ENCODE measurements at regions not wholly inside any gene's neighbourhood (a gene's known extent, or its start where the extent isn't known, plus 50 kb on each side); places are given as distances from the start of the nearest gene placed in this dataset.

GRCh38 chr17:72223866-72224291 is 103.1 kb downstream of the SOX9 start:
- no peaks in the 10 kb centered on the region for H3K36me3 ChIP-seq (ENCODE audit: control insufficient read depth, insufficient read depth, low read length)
- no peak for DNase-seq (ENCODE audit: low read depth in 4 of 6, low spot score in 6 of 6)
- no peak overlapping the region for H3K27ac ChIP-seq (ENCODE audit: low read depth, low read length)
- H3K9me3 ChIP-seq (ENCODE audit: control insufficient read depth, insufficient read depth, low read length) = no peaks in the 10 kb centered on the region
- no peak overlapping the region for H3K4me3 ChIP-seq (ENCODE audit: low read depth, low read length)
- peaks cover 15% of the 10 kb centered on the region for H3K27me3 ChIP-seq (ENCODE audit: control insufficient read depth, insufficient read depth, low read length)
- peaks cover 15% of the 10 kb centered on the region for H3K4me1 ChIP-seq (ENCODE audit: control insufficient read depth, insufficient read depth, low read length)
- 91% methylated on average over 8 of the region's 11 CpGs for WGBS (ENCODE audit: insufficient coverage)

GRCh38 chr17:72226322-72226721 is 105.5 kb downstream of the SOX9 start:
- Histone ChIP-seq H3K9me3 (ENCODE audit: control insufficient read depth, insufficient read depth, low read length) (no peaks in the 10 kb centered on the region), H3K4me1 (ENCODE audit: control insufficient read depth, insufficient read depth, low read length) (no peaks in the 10 kb centered on the region), H3K27ac (ENCODE audit: low read depth, low read length) (no peak overlapping the region), H3K27me3 (ENCODE audit: control insufficient read depth, insufficient read depth, low read length) (no peaks in the 10 kb centered on the region), H3K36me3 (ENCODE audit: control insufficient read depth, insufficient read depth, low read length) (no peaks in the 10 kb centered on the region), H3K4me3 (ENCODE audit: low read depth, low read length) (no peak overlapping the region)
- no peak for DNase-seq (ENCODE audit: low read depth in 4 of 6, low spot score in 6 of 6)
- WGBS (ENCODE audit: insufficient coverage) = 93% methylated on average over 2 of the region's 3 CpGs

- Histone ChIP-seq H3K36me3 (ENCODE audit: control insufficient read depth, insufficient read depth, low read length) (no peaks in the 10 kb centered on the region), H3K27ac (ENCODE audit: low read depth, low read length) (peak overlapping the region; percentile 54), H3K27me3 (ENCODE audit: control insufficient read depth, insufficient read depth, low read length) (no peaks in the 10 kb centered on the region), H3K4me1 (ENCODE audit: control insufficient read depth, insufficient read depth, low read length) (peaks cover 21% of the 10 kb centered on the region), H3K4me3 (ENCODE audit: low read depth, low read length) (no peak overlapping the region), H3K9me3 (ENCODE audit: control insufficient read depth, insufficient read depth, low read length) (no peaks in the 10 kb centered on the region)
- WGBS (ENCODE audit: insufficient coverage) = 17% methylated on average over 1 of the region's 3 CpGs
- DNase-seq (ENCODE audit: low read depth in 4 of 6, low spot score in 6 of 6) = peak in 3 of 6 donors; percentile 70 to 88 (median 80)
These were observed 113.2 kb downstream of the SOX9 start for GRCh38 chr17:72233986-72234385.

GRCh38 chr17:72234985-72235384 is 114.2 kb downstream of the SOX9 start:
- WGBS (ENCODE audit: insufficient coverage) = 52% methylated on average over 3 of the region's 5 CpGs
- no peak overlapping the region for H3K27ac ChIP-seq (ENCODE audit: low read depth, low read length)
- DNase-seq (ENCODE audit: low read depth in 4 of 6, low spot score in 6 of 6) = peak in 2 of 6 donors; percentile 21 to 51
- no peaks in the 10 kb centered on the region for H3K27me3 ChIP-seq (ENCODE audit: control insufficient read depth, insufficient read depth, low read length)
- no peaks in the 10 kb centered on the region for H3K36me3 ChIP-seq (ENCODE audit: control insufficient read depth, insufficient read depth, low read length)
- H3K9me3 ChIP-seq (ENCODE audit: control insufficient read depth, insufficient read depth, low read length) = no peaks in the 10 kb centered on the region
- H3K4me1 ChIP-seq (ENCODE audit: control insufficient read depth, insufficient read depth, low read length) = peaks cover 21% of the 10 kb centered on the region
- no peak overlapping the region for H3K4me3 ChIP-seq (ENCODE audit: low read depth, low read length)

GRCh38 chr17:72236980-72237633 is 116.3 kb downstream of the SOX9 start:
- H3K36me3 ChIP-seq (ENCODE audit: control insufficient read depth, insufficient read depth, low read length) = no peaks in the 10 kb centered on the region
- no peak overlapping the region for H3K27ac ChIP-seq (ENCODE audit: low read depth, low read length)
- H3K4me1 ChIP-seq (ENCODE audit: control insufficient read depth, insufficient read depth, low read length) = peaks cover 21% of the 10 kb centered on the region
- H3K4me3 ChIP-seq (ENCODE audit: low read depth, low read length) = no peak overlapping the region
- H3K9me3 ChIP-seq (ENCODE audit: control insufficient read depth, insufficient read depth, low read length) = no peaks in the 10 kb centered on the region
- H3K27me3 ChIP-seq (ENCODE audit: control insufficient read depth, insufficient read depth, low read length) = no peaks in the 10 kb centered on the region
- DNase-seq (ENCODE audit: low read depth in 4 of 6, low spot score in 6 of 6) = peak in 2 of 6 donors; percentile 41 to 63
- WGBS (ENCODE audit: insufficient coverage) = 13% methylated on average over 5 of the region's 13 CpGs

GRCh38 chr17:72238157-72238673 is 117.4 kb downstream of the SOX9 start:
- Histone ChIP-seq H3K4me3 (ENCODE audit: low read depth, low read length) (no peak overlapping the region), H3K36me3 (ENCODE audit: control insufficient read depth, insufficient read depth, low read length) (no peaks in the 10 kb centered on the region), H3K9me3 (ENCODE audit: control insufficient read depth, insufficient read depth, low read length) (no peaks in the 10 kb centered on the region), H3K27ac (ENCODE audit: low read depth, low read length) (no peak overlapping the region), H3K4me1 (ENCODE audit: control insufficient read depth, insufficient read depth, low read length) (peaks cover 21% of the 10 kb centered on the region), H3K27me3 (ENCODE audit: control insufficient read depth, insufficient read depth, low read length) (no peaks in the 10 kb centered on the region)
- 80% methylated on average over 2 of the region's 10 CpGs for WGBS (ENCODE audit: insufficient coverage)
- DNase-seq (ENCODE audit: low read depth in 4 of 6, low spot score in 6 of 6) = peak in 1 of 6 donors; percentile 49

GRCh38 chr17:72239548-72239947 is 118.7 kb downstream of the SOX9 start:
- no peaks in the 10 kb centered on the region for H3K9me3 ChIP-seq (ENCODE audit: control insufficient read depth, insufficient read depth, low read length)
- H3K27ac ChIP-seq (ENCODE audit: low read depth, low read length) = no peak overlapping the region
- peaks cover 20% of the 10 kb centered on the region for H3K4me1 ChIP-seq (ENCODE audit: control insufficient read depth, insufficient read depth, low read length)
- H3K4me3 ChIP-seq (ENCODE audit: low read depth, low read length) = no peak overlapping the region
- DNase-seq (ENCODE audit: low read depth in 4 of 6, low spot score in 6 of 6) = no peak
- H3K27me3 ChIP-seq (ENCODE audit: control insufficient read depth, insufficient read depth, low read length) = no peaks in the 10 kb centered on the region
- WGBS (ENCODE audit: insufficient coverage) = 100% methylated on average over 4 of the region's 5 CpGs
- no peaks in the 10 kb centered on the region for H3K36me3 ChIP-seq (ENCODE audit: control insufficient read depth, insufficient read depth, low read length)

GRCh38 chr17:72240333-72240732 is 119.5 kb downstream of the SOX9 start:
- no peaks in the 10 kb centered on the region for H3K27me3 ChIP-seq (ENCODE audit: control insufficient read depth, insufficient read depth, low read length)
- H3K9me3 ChIP-seq (ENCODE audit: control insufficient read depth, insufficient read depth, low read length) = no peaks in the 10 kb centered on the region
- H3K4me3 ChIP-seq (ENCODE audit: low read depth, low read length) = no peak overlapping the region
- no peak for DNase-seq (ENCODE audit: low read depth in 4 of 6, low spot score in 6 of 6)
- H3K27ac ChIP-seq (ENCODE audit: low read depth, low read length) = no peak overlapping the region
- no peaks in the 10 kb centered on the region for H3K36me3 ChIP-seq (ENCODE audit: control insufficient read depth, insufficient read depth, low read length)
- H3K4me1 ChIP-seq (ENCODE audit: control insufficient read depth, insufficient read depth, low read length) = peaks cover 12% of the 10 kb centered on the region
- WGBS (ENCODE audit: insufficient coverage) = 80% methylated on average over 1 of the region's 3 CpGs

- H3K9me3 ChIP-seq (ENCODE audit: control insufficient read depth, insufficient read depth, low read length) = no peaks in the 10 kb centered on the region
- H3K4me3 ChIP-seq (ENCODE audit: low read depth, low read length) = no peak overlapping the region
- H3K27me3 ChIP-seq (ENCODE audit: control insufficient read depth, insufficient read depth, low read length) = no peaks in the 10 kb centered on the region
- H3K4me1 ChIP-seq (ENCODE audit: control insufficient read depth, insufficient read depth, low read length) = no peaks in the 10 kb centered on the region
- H3K36me3 ChIP-seq (ENCODE audit: control insufficient read depth, insufficient read depth, low read length) = no peaks in the 10 kb centered on the region
- 92% methylated on average over 2 of the region's 4 CpGs for WGBS (ENCODE audit: insufficient coverage)
- DNase-seq (ENCODE audit: low read depth in 4 of 6, low spot score in 6 of 6) = no peak
- H3K27ac ChIP-seq (ENCODE audit: low read depth, low read length) = no peak overlapping the region
These were observed 123.7 kb downstream of the SOX9 start for GRCh38 chr17:72244494-72244893.

GRCh38 chr17:72244956-72245355 is 124.1 kb downstream of the SOX9 start:
- H3K4me3 ChIP-seq (ENCODE audit: low read depth, low read length) = no peak overlapping the region
- no CpG with 5 or more reads among the region's 2 CpGs for WGBS (ENCODE audit: insufficient coverage)
- no peak for DNase-seq (ENCODE audit: low read depth in 4 of 6, low spot score in 6 of 6)
- no peaks in the 10 kb centered on the region for H3K36me3 ChIP-seq (ENCODE audit: control insufficient read depth, insufficient read depth, low read length)
- no peaks in the 10 kb centered on the region for H3K27me3 ChIP-seq (ENCODE audit: control insufficient read depth, insufficient read depth, low read length)
- no peak overlapping the region for H3K27ac ChIP-seq (ENCODE audit: low read depth, low read length)
- H3K4me1 ChIP-seq (ENCODE audit: control insufficient read depth, insufficient read depth, low read length) = no peaks in the 10 kb centered on the region
- no peaks in the 10 kb centered on the region for H3K9me3 ChIP-seq (ENCODE audit: control insufficient read depth, insufficient read depth, low read length)
